Heart left ventricle (tissue), 13 donors: ENCODE measurements at regions not wholly inside any gene's neighbourhood (a gene's known extent, or its start where the extent isn't known, plus 50 kb on each side); places are given as distances from the start of the nearest gene placed in this dataset.
"Not testable (repeated sequence)": the region's sequence is repeated elsewhere in the genome, so short reads cannot be mapped to it uniquely, and the experiment has no call there.

Source experiments
- POLR2A ChIP-seq, 2 donors: fragments of 450-650 bp; IDR thresholded peaks; one replicate each; pipeline ENCODE4 v1.6.1; 2017; ENCODE audit warnings: antibody characterized with exemption in 2 of 2, mild to moderate bottlenecking in 2 of 2, moderate library complexity in 2 of 2
- TF ChIP-seq, protein P1 (sequence below), 12 donors: fragments of 200-600 bp; sonication (generic) in 4 of 12; IDR thresholded peaks; one replicate each; pipeline versions ENCODE4 v1.5.0 to v1.8.0; 2018 to 2022; ENCODE audit warnings: antibody characterized with exemption in 12 of 12, mild to moderate bottlenecking in 5 of 12
- donor health status: ischemic (EF 13 %, LVEDD 7.1; RV severe dilation, severe dysfunction).
- donor health status: DM: no; HTN: yes; CAD: no.
- donor health status: DM: no; HTN: no; CAD: no.
- donor health status: ischemic (EF 25% LVEDD 6.9; RV normal size, moderate dysfunction).
- donor health status: ischemic (EF 25% LVEDD 5.7; RV mildly dilated, moderate dysfunction).
- donor health status: ischemic (EF 35%, LVEDD 5.7; RV mildly dilated, moderate dysfunction).
- donor health status: nonischemic (EF 11% LVEDD 7.7; RV severe dilation, severe dysfunction).
- donor health status: DM: yes; HTN: yes; CAD: no.
- donor health status: PGD.
- donor health status: ischemic (EF 29% LVEDD 5.4; RV normal size, mild dysfunction).
- donor health status: nonischemic (EF 23%, LVEDD 6.1; RV moderate dilation, normal function).

DNA sequence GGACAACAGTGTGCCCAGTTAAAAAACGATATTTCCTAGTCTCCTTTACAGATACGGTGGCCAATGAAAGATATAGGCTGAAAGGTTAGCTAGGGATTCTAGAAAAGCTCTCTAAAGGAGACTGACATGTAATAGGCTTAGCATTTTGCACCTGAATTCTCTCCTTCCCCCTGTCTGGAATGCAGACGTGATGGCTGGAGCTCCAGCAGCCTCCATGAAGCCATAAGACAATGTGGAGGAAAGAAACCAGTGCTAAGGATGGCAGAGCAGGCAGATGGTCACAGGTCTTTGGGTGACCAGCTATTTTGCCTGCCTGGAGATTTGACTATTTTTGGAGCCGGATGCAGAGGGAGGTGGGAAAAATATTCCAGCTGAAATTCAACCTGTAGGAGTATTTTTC is 286.2 kb upstream of the PLGLB2 start:
- TF ChIP-seq, protein P1, sequence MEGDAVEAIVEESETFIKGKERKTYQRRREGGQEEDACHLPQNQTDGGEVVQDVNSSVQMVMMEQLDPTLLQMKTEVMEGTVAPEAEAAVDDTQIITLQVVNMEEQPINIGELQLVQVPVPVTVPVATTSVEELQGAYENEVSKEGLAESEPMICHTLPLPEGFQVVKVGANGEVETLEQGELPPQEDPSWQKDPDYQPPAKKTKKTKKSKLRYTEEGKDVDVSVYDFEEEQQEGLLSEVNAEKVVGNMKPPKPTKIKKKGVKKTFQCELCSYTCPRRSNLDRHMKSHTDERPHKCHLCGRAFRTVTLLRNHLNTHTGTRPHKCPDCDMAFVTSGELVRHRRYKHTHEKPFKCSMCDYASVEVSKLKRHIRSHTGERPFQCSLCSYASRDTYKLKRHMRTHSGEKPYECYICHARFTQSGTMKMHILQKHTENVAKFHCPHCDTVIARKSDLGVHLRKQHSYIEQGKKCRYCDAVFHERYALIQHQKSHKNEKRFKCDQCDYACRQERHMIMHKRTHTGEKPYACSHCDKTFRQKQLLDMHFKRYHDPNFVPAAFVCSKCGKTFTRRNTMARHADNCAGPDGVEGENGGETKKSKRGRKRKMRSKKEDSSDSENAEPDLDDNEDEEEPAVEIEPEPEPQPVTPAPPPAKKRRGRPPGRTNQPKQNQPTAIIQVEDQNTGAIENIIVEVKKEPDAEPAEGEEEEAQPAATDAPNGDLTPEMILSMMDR (IDR thresholded peaks at IDR 0.05), result not testable (repeated sequence)
- TF ChIP-seq POLR2A (IDR thresholded peaks at IDR 0.05), result not testable (repeated sequence)
